Testis (tissue), 2 donors: ENCODE measurements at regions not wholly inside any gene's neighbourhood (a gene's known extent, or its start where the extent isn't known, plus 50 kb on each side); places are given as distances from the start of the nearest gene placed in this dataset.

Experiments used
- POLR2A ChIP-seq: fragments of 450-650 bp; IDR thresholded peaks from one replicate; pipeline ENCODE4 v1.6.1; 2017; ENCODE audit warnings: antibody characterized with exemption, mild to moderate bottlenecking, moderate library complexity
- TF ChIP-seq, protein P1 (sequence below), 3 experiments: fragments of 450-650 bp in 2 of 3; fragments of 200-600 bp in 1 of 3; sonication (generic) in 1 of 3; IDR thresholded peaks; one replicate each; pipeline ENCODE4 v1.5.1; 2016 to 2019; ENCODE audit warnings: antibody characterized with exemption in 3 of 3, mild to moderate bottlenecking in 2 of 3, moderate library complexity in 1 of 3

GRCh38 chr14:43535231-43535838 lies 971.7 kb downstream of the FSCB start:
- TF ChIP-seq, protein P1, sequence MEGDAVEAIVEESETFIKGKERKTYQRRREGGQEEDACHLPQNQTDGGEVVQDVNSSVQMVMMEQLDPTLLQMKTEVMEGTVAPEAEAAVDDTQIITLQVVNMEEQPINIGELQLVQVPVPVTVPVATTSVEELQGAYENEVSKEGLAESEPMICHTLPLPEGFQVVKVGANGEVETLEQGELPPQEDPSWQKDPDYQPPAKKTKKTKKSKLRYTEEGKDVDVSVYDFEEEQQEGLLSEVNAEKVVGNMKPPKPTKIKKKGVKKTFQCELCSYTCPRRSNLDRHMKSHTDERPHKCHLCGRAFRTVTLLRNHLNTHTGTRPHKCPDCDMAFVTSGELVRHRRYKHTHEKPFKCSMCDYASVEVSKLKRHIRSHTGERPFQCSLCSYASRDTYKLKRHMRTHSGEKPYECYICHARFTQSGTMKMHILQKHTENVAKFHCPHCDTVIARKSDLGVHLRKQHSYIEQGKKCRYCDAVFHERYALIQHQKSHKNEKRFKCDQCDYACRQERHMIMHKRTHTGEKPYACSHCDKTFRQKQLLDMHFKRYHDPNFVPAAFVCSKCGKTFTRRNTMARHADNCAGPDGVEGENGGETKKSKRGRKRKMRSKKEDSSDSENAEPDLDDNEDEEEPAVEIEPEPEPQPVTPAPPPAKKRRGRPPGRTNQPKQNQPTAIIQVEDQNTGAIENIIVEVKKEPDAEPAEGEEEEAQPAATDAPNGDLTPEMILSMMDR (IDR thresholded peaks at IDR 0.05) = no peak
- no peak for TF ChIP-seq POLR2A
